ENCODE measurements at regions not wholly inside any gene's neighbourhood (a gene's known extent, or its start where the extent isn't known, plus 50 kb on each side); places are given as distances from the start of the nearest gene placed in this dataset.
A peak's percentile ranks its signal among the peaks of the same experiment; 100 is the strongest.

DNA sequence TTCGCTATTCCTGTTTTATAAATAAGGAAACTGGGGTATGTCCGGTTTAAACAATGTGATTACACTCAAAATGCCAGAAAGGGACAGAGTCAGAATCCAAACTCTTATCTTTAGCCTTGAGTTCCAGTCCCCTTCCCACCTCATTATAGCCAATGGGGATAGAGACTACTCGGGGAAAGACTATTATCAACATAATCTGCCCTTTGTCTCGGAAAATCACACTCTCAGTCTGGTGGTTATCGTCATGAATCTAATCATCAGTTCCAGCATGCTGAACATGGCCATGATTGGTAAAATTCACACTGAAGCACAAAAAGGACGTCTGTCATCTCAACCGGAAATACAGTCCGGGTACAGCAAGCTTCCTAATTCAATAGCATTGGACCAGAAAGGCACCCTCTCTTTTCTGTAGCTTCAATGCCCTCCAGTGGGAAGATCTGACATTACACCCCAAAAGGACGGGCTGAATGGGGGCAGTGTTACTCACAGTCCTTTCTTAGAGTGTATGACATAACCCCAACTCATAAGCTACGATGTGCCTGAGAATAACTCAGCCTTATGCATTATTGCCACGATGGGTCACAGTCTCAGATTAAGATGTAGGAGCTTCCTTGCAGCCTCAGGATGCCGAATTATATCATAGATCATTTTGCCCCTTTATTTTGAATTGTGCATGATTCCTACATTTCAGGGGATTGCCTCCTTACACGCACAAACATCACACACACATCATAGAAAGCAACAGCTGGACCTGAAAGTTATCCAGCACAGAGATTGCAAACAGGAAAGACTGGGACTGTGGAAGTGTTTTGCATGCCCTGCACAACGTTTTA lies 390.4 kb upstream of the LMCD1 start:
- DNase-seq (ENCODE audit: extremely low read depth, insufficient read length), result peak; percentile 5
- no peaks in the 10 kb centered on the region for H3K27me3 ChIP-seq (replicated peaks; ENCODE audit: control insufficient read depth, insufficient read depth, low read length)
- H3K36me3 ChIP-seq (ENCODE audit: control insufficient read depth, insufficient read depth, low read length), result no peaks in the 10 kb centered on the region
- TF ChIP-seq, protein P1, sequence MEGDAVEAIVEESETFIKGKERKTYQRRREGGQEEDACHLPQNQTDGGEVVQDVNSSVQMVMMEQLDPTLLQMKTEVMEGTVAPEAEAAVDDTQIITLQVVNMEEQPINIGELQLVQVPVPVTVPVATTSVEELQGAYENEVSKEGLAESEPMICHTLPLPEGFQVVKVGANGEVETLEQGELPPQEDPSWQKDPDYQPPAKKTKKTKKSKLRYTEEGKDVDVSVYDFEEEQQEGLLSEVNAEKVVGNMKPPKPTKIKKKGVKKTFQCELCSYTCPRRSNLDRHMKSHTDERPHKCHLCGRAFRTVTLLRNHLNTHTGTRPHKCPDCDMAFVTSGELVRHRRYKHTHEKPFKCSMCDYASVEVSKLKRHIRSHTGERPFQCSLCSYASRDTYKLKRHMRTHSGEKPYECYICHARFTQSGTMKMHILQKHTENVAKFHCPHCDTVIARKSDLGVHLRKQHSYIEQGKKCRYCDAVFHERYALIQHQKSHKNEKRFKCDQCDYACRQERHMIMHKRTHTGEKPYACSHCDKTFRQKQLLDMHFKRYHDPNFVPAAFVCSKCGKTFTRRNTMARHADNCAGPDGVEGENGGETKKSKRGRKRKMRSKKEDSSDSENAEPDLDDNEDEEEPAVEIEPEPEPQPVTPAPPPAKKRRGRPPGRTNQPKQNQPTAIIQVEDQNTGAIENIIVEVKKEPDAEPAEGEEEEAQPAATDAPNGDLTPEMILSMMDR (IDR thresholded peaks at IDR 0.05; ENCODE audit: insufficient read depth, low read length, poor library complexity, severe bottlenecking), result peak; percentile 67
- peak overlapping the region; percentile 45 for H3K4me3 ChIP-seq (replicated peaks; ENCODE audit: low read depth, low read length)

DNA sequence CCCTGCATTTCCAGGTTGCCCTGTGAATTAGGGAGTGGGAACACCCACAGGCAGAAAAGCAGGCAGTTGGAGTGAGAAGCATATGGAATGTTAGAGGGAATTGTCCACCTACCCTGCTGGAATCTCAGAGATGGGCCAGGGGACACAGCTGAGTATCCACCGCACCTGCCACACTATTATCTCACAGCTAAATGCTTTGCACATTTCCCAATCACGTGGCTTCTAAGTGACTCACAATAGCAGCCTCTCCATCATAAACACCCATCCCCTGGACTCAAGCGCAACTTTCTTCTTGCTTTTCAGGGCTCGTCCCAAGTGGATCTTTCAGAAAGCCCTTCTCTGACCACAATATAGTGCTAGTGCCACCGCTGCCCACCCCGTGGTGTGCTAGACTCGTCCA lies 389.0 kb upstream of the LMCD1 start:
- H3K27me3 ChIP-seq (replicated peaks; ENCODE audit: control insufficient read depth, insufficient read depth, low read length), result no peaks in the 10 kb centered on the region

DNA sequence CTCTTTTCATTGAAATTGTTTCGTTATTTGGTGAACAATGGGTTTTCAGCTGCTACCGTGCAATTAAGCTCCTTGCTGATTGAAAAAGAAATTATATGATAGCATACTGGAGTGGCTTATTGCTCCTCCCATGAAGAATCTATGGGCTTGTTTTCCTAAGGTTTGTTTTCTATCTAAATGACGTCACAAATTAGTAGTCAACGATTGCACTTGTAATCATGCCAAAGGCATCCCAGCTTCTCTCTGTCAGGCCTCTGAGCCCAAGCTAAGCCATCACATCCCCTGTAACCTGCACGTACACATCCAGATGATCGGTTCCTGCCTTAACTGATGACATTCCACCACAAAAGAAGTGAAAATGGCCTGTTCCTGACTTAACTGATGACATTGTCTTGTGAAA lies 388.0 kb upstream of the LMCD1 start:
- TF ChIP-seq, protein P1 (IDR thresholded peaks at IDR 0.05; ENCODE audit: insufficient read depth, low read length, poor library complexity, severe bottlenecking), result no peak

More for the DNA sequence above, 389.0 kb upstream of the LMCD1 start:
- Histone ChIP-seq H3K4me3 (replicated peaks; ENCODE audit: low read depth, low read length) (no peak overlapping the region), H3K36me3 (ENCODE audit: control insufficient read depth, insufficient read depth, low read length) (no peaks in the 10 kb centered on the region)
- TF ChIP-seq, protein P1 (IDR thresholded peaks at IDR 0.05; ENCODE audit: insufficient read depth, low read length, poor library complexity, severe bottlenecking), result no peak
- no peak for DNase-seq (ENCODE audit: extremely low read depth, insufficient read length)

DNA sequence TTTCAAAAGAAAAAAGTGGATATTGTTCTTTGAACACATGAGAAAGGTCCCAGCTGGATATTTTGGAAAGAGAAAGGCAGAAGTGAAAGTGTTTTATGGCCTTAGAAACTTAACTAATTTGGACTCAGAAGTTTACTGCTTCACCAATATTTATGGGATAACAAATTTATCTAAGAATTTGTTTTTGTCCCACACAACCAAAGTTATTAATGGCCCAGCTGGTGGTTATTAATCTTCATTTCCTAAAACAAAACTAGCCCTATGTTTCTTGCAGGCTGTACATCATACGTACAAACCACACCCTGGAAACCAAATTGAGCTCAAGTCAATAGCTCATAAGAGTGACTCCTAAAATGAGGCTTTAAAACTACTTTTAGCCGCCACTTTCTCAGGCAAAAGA lies 372.9 kb upstream of the LMCD1 start:
- no peak for DNase-seq (ENCODE audit: extremely low read depth, insufficient read length)
- TF ChIP-seq, protein P1 (IDR thresholded peaks at IDR 0.05; ENCODE audit: insufficient read depth, low read length, poor library complexity, severe bottlenecking), result no peak
- H3K27me3 ChIP-seq (replicated peaks; ENCODE audit: control insufficient read depth, insufficient read depth, low read length), result no peaks in the 10 kb centered on the region
- H3K4me3 ChIP-seq (replicated peaks; ENCODE audit: low read depth, low read length), result no peak overlapping the region
- H3K36me3 ChIP-seq (ENCODE audit: control insufficient read depth, insufficient read depth, low read length), result no peaks in the 10 kb centered on the region

More for the DNA sequence above, 388.0 kb upstream of the LMCD1 start:
- no peaks in the 10 kb centered on the region for H3K36me3 ChIP-seq (ENCODE audit: control insufficient read depth, insufficient read depth, low read length)
- no peaks in the 10 kb centered on the region for H3K27me3 ChIP-seq (replicated peaks; ENCODE audit: control insufficient read depth, insufficient read depth, low read length)
- H3K4me3 ChIP-seq (replicated peaks; ENCODE audit: low read depth, low read length), result no peak overlapping the region
- no peak for DNase-seq (ENCODE audit: extremely low read depth, insufficient read length)

DNA sequence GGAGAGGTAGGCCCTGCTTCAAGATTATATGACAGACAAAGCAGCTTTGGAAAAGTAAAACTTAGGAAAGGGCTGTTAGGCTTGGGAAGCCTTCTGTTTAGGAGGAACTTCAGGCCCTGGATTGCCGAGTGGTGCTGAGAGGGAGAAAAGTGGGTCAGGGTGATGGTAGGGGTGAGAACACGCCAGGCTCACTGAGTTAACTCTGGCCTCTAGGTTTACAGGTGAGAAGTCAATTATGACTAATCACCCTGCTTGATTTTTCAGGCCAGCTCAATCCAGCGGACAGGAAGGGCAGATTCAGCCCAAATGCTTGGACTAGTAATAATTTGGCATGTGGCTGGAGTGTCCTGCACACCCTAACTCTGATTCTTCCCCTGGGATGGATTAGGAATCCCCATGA lies 365.1 kb upstream of the LMCD1 start:
- H3K27me3 ChIP-seq (replicated peaks; ENCODE audit: control insufficient read depth, insufficient read depth, low read length), result no peaks in the 10 kb centered on the region
- no peak for DNase-seq (ENCODE audit: extremely low read depth, insufficient read length)
- no peaks in the 10 kb centered on the region for H3K36me3 ChIP-seq (ENCODE audit: control insufficient read depth, insufficient read depth, low read length)
- no peak overlapping the region for H3K4me3 ChIP-seq (replicated peaks; ENCODE audit: low read depth, low read length)
- TF ChIP-seq, protein P1 (IDR thresholded peaks at IDR 0.05; ENCODE audit: insufficient read depth, low read length, poor library complexity, severe bottlenecking), result no peak
